ENCODE measurements at regions not wholly inside any gene's neighbourhood (a gene's known extent, or its start where the extent isn't known, plus 50 kb on each side); places are given as distances from the start of the nearest gene placed in this dataset.

GRCh38 chr15:39369768-39370167 is 211.1 kb upstream of the THBS1 start:
- no peaks in the 10 kb centered on the region for H3K36me3 Mint-ChIP-seq (ENCODE audit: insufficient read depth)
- peaks cover 24% of the 10 kb centered on the region for H3K9me3 Mint-ChIP-seq
- H3K4me1 Mint-ChIP-seq (ENCODE audit: low read depth) = no peaks in the 10 kb centered on the region
- peaks cover 18% of the 10 kb centered on the region for H3K27me3 Mint-ChIP-seq (ENCODE audit: low read depth)
- H3K4me3 Mint-ChIP-seq = no peak overlapping the region
- DNase-seq (no peak), ATAC-seq (no peak)

GRCh38 chr15:39376371-39376909 is 204.4 kb upstream of the THBS1 start:
- H3K27me3 Mint-ChIP-seq (ENCODE audit: low read depth) = peaks cover 16% of the 10 kb centered on the region

GRCh38 chr15:39381517-39381916 is 199.4 kb upstream of the THBS1 start:
- Mint-ChIP-seq H3K4me1 (ENCODE audit: low read depth) (no peaks in the 10 kb centered on the region), H3K4me3 (no peak overlapping the region), H3K36me3 (ENCODE audit: insufficient read depth) (no peaks in the 10 kb centered on the region), H3K9me3 (no peaks in the 10 kb centered on the region), H3K27me3 (ENCODE audit: low read depth) (peaks cover 4% of the 10 kb centered on the region)
- DNase-seq = no peak
- no peak for ATAC-seq

More at GRCh38 chr15:39376371-39376909, 204.4 kb upstream of the THBS1 start:
- Mint-ChIP-seq H3K36me3 (ENCODE audit: insufficient read depth) (no peaks in the 10 kb centered on the region), H3K4me1 (ENCODE audit: low read depth) (no peaks in the 10 kb centered on the region), H3K4me3 (no peak overlapping the region), H3K9me3 (peaks cover 9% of the 10 kb centered on the region)
- no peak for DNase-seq
- ATAC-seq = no peak

GRCh38 chr15:39388118-39388517 is 192.8 kb upstream of the THBS1 start:
- ATAC-seq = no peak
- no peak overlapping the region for H3K4me3 Mint-ChIP-seq
- H3K4me1 Mint-ChIP-seq (ENCODE audit: low read depth) = no peaks in the 10 kb centered on the region
- H3K9me3 Mint-ChIP-seq = no peaks in the 10 kb centered on the region
- no peak for DNase-seq
- H3K36me3 Mint-ChIP-seq (ENCODE audit: insufficient read depth) = no peaks in the 10 kb centered on the region
- H3K27me3 Mint-ChIP-seq (ENCODE audit: low read depth) = peaks cover 13% of the 10 kb centered on the region

- Mint-ChIP-seq H3K36me3 (ENCODE audit: insufficient read depth) (no peaks in the 10 kb centered on the region), H3K4me1 (ENCODE audit: low read depth) (no peaks in the 10 kb centered on the region), H3K27me3 (ENCODE audit: low read depth) (peaks cover 18% of the 10 kb centered on the region), H3K9me3 (no peaks in the 10 kb centered on the region), H3K4me3 (no peak overlapping the region)
- ATAC-seq = no peak
- DNase-seq = no peak
Measured at GRCh38 chr15:39391230-39391629, 189.6 kb upstream of the THBS1 start.

GRCh38 chr15:39392469-39393047 is 188.3 kb upstream of the THBS1 start:
- no peak for DNase-seq
- Mint-ChIP-seq H3K4me3 (no peak overlapping the region), H3K4me1 (ENCODE audit: low read depth) (no peaks in the 10 kb centered on the region), H3K36me3 (ENCODE audit: insufficient read depth) (no peaks in the 10 kb centered on the region), H3K9me3 (no peaks in the 10 kb centered on the region), H3K27me3 (ENCODE audit: low read depth) (peaks cover 21% of the 10 kb centered on the region)
- ATAC-seq = no peak

- Mint-ChIP-seq H3K27me3 (ENCODE audit: low read depth) (peaks cover 19% of the 10 kb centered on the region), H3K4me1 (ENCODE audit: low read depth) (no peaks in the 10 kb centered on the region), H3K9me3 (no peaks in the 10 kb centered on the region), H3K4me3 (no peak overlapping the region), H3K36me3 (ENCODE audit: insufficient read depth) (no peaks in the 10 kb centered on the region)
- DNase-seq (no peak), ATAC-seq (no peak)
Measured at GRCh38 chr15:39393575-39394335, 187.1 kb upstream of the THBS1 start.

- ATAC-seq (no peak), DNase-seq (no peak)
- no peaks in the 10 kb centered on the region for H3K9me3 Mint-ChIP-seq
- no peaks in the 10 kb centered on the region for H3K36me3 Mint-ChIP-seq (ENCODE audit: insufficient read depth)
- H3K4me1 Mint-ChIP-seq (ENCODE audit: low read depth) = no peaks in the 10 kb centered on the region
- H3K27me3 Mint-ChIP-seq (ENCODE audit: low read depth) = peaks cover 19% of the 10 kb centered on the region
- no peak overlapping the region for H3K4me3 Mint-ChIP-seq
Measured at GRCh38 chr15:39394496-39394895, 186.4 kb upstream of the THBS1 start.

- Mint-ChIP-seq H3K36me3 (ENCODE audit: insufficient read depth) (no peaks in the 10 kb centered on the region), H3K4me1 (ENCODE audit: low read depth) (no peaks in the 10 kb centered on the region), H3K27me3 (ENCODE audit: low read depth) (peaks cover 15% of the 10 kb centered on the region), H3K9me3 (no peaks in the 10 kb centered on the region), H3K4me3 (no peak overlapping the region)
- DNase-seq = no peak
- no peak for ATAC-seq
Measured at GRCh38 chr15:39396979-39397615, 183.8 kb upstream of the THBS1 start.

GRCh38 chr15:39397883-39398282 is 183.0 kb upstream of the THBS1 start:
- Mint-ChIP-seq H3K9me3 (no peaks in the 10 kb centered on the region), H3K27me3 (ENCODE audit: low read depth) (peaks cover 10% of the 10 kb centered on the region), H3K36me3 (ENCODE audit: insufficient read depth) (no peaks in the 10 kb centered on the region), H3K4me3 (no peak overlapping the region), H3K4me1 (ENCODE audit: low read depth) (no peaks in the 10 kb centered on the region)
- ATAC-seq (no peak), DNase-seq (no peak)

GRCh38 chr15:39399600-39399999 is 181.3 kb upstream of the THBS1 start:
- H3K9me3 Mint-ChIP-seq = no peaks in the 10 kb centered on the region
- DNase-seq (no peak), ATAC-seq (no peak)
- no peaks in the 10 kb centered on the region for H3K36me3 Mint-ChIP-seq (ENCODE audit: insufficient read depth)
- no peaks in the 10 kb centered on the region for H3K4me1 Mint-ChIP-seq (ENCODE audit: low read depth)
- H3K4me3 Mint-ChIP-seq = no peak overlapping the region
- H3K27me3 Mint-ChIP-seq (ENCODE audit: low read depth) = peaks cover 8% of the 10 kb centered on the region

- Mint-ChIP-seq H3K4me1 (ENCODE audit: low read depth) (no peaks in the 10 kb centered on the region), H3K9me3 (no peaks in the 10 kb centered on the region), H3K4me3 (no peak overlapping the region), H3K27me3 (ENCODE audit: low read depth) (peaks cover 8% of the 10 kb centered on the region), H3K36me3 (ENCODE audit: insufficient read depth) (no peaks in the 10 kb centered on the region)
- no peak for DNase-seq
- ATAC-seq = no peak
Measured at GRCh38 chr15:39400002-39400401, 180.9 kb upstream of the THBS1 start.

- no peaks in the 10 kb centered on the region for H3K36me3 Mint-ChIP-seq (ENCODE audit: insufficient read depth)
- H3K9me3 Mint-ChIP-seq = no peaks in the 10 kb centered on the region
- DNase-seq (no peak), ATAC-seq (no peak)
- H3K4me3 Mint-ChIP-seq = no peak overlapping the region
- no peaks in the 10 kb centered on the region for H3K4me1 Mint-ChIP-seq (ENCODE audit: low read depth)
- peaks cover 5% of the 10 kb centered on the region for H3K27me3 Mint-ChIP-seq (ENCODE audit: low read depth)
Measured at GRCh38 chr15:39400821-39401550, 179.9 kb upstream of the THBS1 start.

GRCh38 chr15:39403640-39404117 is 177.2 kb upstream of the THBS1 start:
- H3K4me3 Mint-ChIP-seq = no peak overlapping the region
- peaks cover 9% of the 10 kb centered on the region for H3K27me3 Mint-ChIP-seq (ENCODE audit: low read depth)
- H3K4me1 Mint-ChIP-seq (ENCODE audit: low read depth) = no peaks in the 10 kb centered on the region
- no peaks in the 10 kb centered on the region for H3K9me3 Mint-ChIP-seq
- DNase-seq (no peak), ATAC-seq (no peak)
- H3K36me3 Mint-ChIP-seq (ENCODE audit: insufficient read depth) = no peaks in the 10 kb centered on the region
